ENCODE measurements at regions not wholly inside any gene's neighbourhood (a gene's known extent, or its start where the extent isn't known, plus 50 kb on each side); places are given as distances from the start of the nearest gene placed in this dataset.
A peak's percentile ranks its signal among the peaks of the same experiment; 100 is the strongest.

DNA sequence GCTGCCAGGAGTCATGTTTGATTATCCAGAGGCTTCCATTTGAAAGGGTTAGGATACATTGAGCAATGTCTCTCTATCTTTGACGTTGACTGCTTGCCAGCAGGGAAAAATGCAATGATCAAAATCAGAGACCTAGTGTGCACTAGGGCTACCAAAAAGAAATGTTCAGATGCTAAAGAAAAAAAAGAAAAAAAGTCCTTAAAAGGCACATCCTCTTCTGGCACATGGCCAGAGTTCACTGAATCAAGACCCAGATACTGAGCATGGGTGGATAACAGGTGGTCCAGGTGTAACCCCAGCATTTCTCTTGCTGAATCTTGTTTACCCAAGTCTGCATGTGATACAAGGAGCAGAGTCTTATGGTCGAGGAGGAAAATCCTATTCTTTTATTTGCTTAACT is 899.3 kb downstream of the SORCS3 start:
- Histone ChIP-seq H4K20me1 (ENCODE audit: insufficient read depth, low read length) (no peaks in the 10 kb centered on the region), H3K27me3 (replicated peaks; ENCODE audit: insufficient read depth, low read length) (no peaks in the 10 kb centered on the region), H3K4me2 (ENCODE audit: low read depth, low read length) (no peak overlapping the region), H3K9me3 (replicated peaks; ENCODE audit: insufficient read depth, low read length) (no peaks in the 10 kb centered on the region), H2AFZ (ENCODE audit: low read length) (no peak overlapping the region), H3K9ac (ENCODE audit: low read length) (no peak overlapping the region), H3K4me1 (ENCODE audit: low read length) (no peaks in the 10 kb centered on the region), H3F3A (ENCODE audit: insufficient read depth, low read length) (no peaks in the 10 kb centered on the region), H3K79me2 (ENCODE audit: low read length) (no peaks in the 10 kb centered on the region), H3K9me2 (replicated peaks; ENCODE audit: insufficient read depth, low read length) (no peaks in the 10 kb centered on the region), H3K4me3 (ENCODE audit: low read length) (no peak overlapping the region), H3K27ac (ENCODE audit: low read length) (no peak overlapping the region), H3K36me3 (replicated peaks; ENCODE audit: insufficient read depth, low read length) (no peaks in the 10 kb centered on the region)
- TF ChIP-seq EZH2 (optimal IDR thresholded peaks at IDR 0.05; ENCODE audit: low read depth, low read length) (no peak), EZH2phosphoT487 (IDR thresholded peaks at IDR 0.05; ENCODE audit: low read length) (no peak)
- TF ChIP-seq, protein P1, sequence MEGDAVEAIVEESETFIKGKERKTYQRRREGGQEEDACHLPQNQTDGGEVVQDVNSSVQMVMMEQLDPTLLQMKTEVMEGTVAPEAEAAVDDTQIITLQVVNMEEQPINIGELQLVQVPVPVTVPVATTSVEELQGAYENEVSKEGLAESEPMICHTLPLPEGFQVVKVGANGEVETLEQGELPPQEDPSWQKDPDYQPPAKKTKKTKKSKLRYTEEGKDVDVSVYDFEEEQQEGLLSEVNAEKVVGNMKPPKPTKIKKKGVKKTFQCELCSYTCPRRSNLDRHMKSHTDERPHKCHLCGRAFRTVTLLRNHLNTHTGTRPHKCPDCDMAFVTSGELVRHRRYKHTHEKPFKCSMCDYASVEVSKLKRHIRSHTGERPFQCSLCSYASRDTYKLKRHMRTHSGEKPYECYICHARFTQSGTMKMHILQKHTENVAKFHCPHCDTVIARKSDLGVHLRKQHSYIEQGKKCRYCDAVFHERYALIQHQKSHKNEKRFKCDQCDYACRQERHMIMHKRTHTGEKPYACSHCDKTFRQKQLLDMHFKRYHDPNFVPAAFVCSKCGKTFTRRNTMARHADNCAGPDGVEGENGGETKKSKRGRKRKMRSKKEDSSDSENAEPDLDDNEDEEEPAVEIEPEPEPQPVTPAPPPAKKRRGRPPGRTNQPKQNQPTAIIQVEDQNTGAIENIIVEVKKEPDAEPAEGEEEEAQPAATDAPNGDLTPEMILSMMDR (IDR thresholded peaks at IDR 0.05; ENCODE audit: low read length) = no peak
- peak; percentile 16 for DNase-seq

- no peaks in the 10 kb centered on the region for H3K36me3 ChIP-seq (replicated peaks; ENCODE audit: insufficient read depth, low read length)
- H3K9me2 ChIP-seq (replicated peaks; ENCODE audit: insufficient read depth, low read length) = no peaks in the 10 kb centered on the region
- H3K4me1 ChIP-seq (ENCODE audit: low read length) = no peaks in the 10 kb centered on the region
- no peak for DNase-seq
- TF ChIP-seq EZH2phosphoT487 (IDR thresholded peaks at IDR 0.05; ENCODE audit: low read length) (no peak), EZH2 (optimal IDR thresholded peaks at IDR 0.05; ENCODE audit: low read depth, low read length) (no peak)
- TF ChIP-seq, protein P1 (IDR thresholded peaks at IDR 0.05; ENCODE audit: low read length) = no peak
- H3K27me3 ChIP-seq (replicated peaks; ENCODE audit: insufficient read depth, low read length) = no peaks in the 10 kb centered on the region
- no peaks in the 10 kb centered on the region for H3K9me3 ChIP-seq (replicated peaks; ENCODE audit: insufficient read depth, low read length)
- no peak overlapping the region for H3K9ac ChIP-seq (ENCODE audit: low read length)
- H4K20me1 ChIP-seq (ENCODE audit: insufficient read depth, low read length) = no peaks in the 10 kb centered on the region
- no peak overlapping the region for H2AFZ ChIP-seq (ENCODE audit: low read length)
- H3K27ac ChIP-seq (ENCODE audit: low read length) = no peak overlapping the region
- H3K4me2 ChIP-seq (ENCODE audit: low read depth, low read length) = no peak overlapping the region
- no peaks in the 10 kb centered on the region for H3F3A ChIP-seq (ENCODE audit: insufficient read depth, low read length)
- H3K4me3 ChIP-seq (ENCODE audit: low read length) = no peak overlapping the region
- no peaks in the 10 kb centered on the region for H3K79me2 ChIP-seq (ENCODE audit: low read length)
Measured at GRCh38 chr10:105538874-105539273, 897.8 kb downstream of the SORCS3 start.

GRCh38 chr10:105535478-105535877 is 894.4 kb downstream of the SORCS3 start:
- Histone ChIP-seq H3K9me2 (replicated peaks; ENCODE audit: insufficient read depth, low read length) (no peaks in the 10 kb centered on the region), H3K36me3 (replicated peaks; ENCODE audit: insufficient read depth, low read length) (no peaks in the 10 kb centered on the region), H3K9me3 (replicated peaks; ENCODE audit: insufficient read depth, low read length) (no peaks in the 10 kb centered on the region), H3K27ac (ENCODE audit: low read length) (no peak overlapping the region), H3K27me3 (replicated peaks; ENCODE audit: insufficient read depth, low read length) (no peaks in the 10 kb centered on the region), H2AFZ (ENCODE audit: low read length) (no peak overlapping the region), H3K4me2 (ENCODE audit: low read depth, low read length) (no peak overlapping the region), H3K9ac (ENCODE audit: low read length) (no peak overlapping the region), H3F3A (ENCODE audit: insufficient read depth, low read length) (no peaks in the 10 kb centered on the region), H3K4me1 (ENCODE audit: low read length) (no peaks in the 10 kb centered on the region), H3K79me2 (ENCODE audit: low read length) (no peaks in the 10 kb centered on the region), H4K20me1 (ENCODE audit: insufficient read depth, low read length) (no peaks in the 10 kb centered on the region), H3K4me3 (ENCODE audit: low read length) (no peak overlapping the region)
- TF ChIP-seq EZH2phosphoT487 (IDR thresholded peaks at IDR 0.05; ENCODE audit: low read length) (no peak), EZH2 (optimal IDR thresholded peaks at IDR 0.05; ENCODE audit: low read depth, low read length) (no peak)
- TF ChIP-seq, protein P1 (IDR thresholded peaks at IDR 0.05; ENCODE audit: low read length) = no peak
- no peak for DNase-seq

Data from MM.1S (cell line).